ENCODE measurements at regions not wholly inside any gene's neighbourhood (a gene's known extent, or its start where the extent isn't known, plus 50 kb on each side); places are given as distances from the start of the nearest gene placed in this dataset.

DNA sequence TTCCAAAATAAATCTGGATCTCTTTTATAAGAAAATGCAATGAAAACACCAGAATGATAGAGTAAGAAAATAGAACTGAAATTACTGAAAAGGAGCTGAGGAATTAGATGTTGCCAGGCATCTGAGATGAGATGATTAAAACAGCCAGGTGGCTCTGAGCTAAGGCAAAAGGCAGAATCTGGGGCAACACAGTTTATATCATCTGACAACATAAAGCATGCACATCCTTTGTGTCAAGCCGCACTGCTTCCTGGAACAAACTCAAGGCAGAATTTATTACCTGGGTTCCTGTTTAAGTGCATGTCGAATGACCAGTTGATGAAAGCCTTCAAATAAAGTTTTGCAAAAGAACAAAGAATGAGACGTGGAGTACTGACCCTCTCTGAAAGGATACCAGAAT, 247.0 kb downstream of the SNX10 start:
- TF ChIP-seq, protein P1, sequence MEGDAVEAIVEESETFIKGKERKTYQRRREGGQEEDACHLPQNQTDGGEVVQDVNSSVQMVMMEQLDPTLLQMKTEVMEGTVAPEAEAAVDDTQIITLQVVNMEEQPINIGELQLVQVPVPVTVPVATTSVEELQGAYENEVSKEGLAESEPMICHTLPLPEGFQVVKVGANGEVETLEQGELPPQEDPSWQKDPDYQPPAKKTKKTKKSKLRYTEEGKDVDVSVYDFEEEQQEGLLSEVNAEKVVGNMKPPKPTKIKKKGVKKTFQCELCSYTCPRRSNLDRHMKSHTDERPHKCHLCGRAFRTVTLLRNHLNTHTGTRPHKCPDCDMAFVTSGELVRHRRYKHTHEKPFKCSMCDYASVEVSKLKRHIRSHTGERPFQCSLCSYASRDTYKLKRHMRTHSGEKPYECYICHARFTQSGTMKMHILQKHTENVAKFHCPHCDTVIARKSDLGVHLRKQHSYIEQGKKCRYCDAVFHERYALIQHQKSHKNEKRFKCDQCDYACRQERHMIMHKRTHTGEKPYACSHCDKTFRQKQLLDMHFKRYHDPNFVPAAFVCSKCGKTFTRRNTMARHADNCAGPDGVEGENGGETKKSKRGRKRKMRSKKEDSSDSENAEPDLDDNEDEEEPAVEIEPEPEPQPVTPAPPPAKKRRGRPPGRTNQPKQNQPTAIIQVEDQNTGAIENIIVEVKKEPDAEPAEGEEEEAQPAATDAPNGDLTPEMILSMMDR (conservative IDR thresholded peaks at IDR 0.05 in 1 of 2, IDR thresholded peaks at IDR 0.05 in 1 of 2; ENCODE audit: extremely low read depth in 1 of 2, insufficient read depth in 1 of 2, low read depth in 1 of 2, low read length in 2 of 2) = no peak
- TF ChIP-seq EZH2 (IDR thresholded peaks at IDR 0.05; ENCODE audit: borderline replicate concordance, low read length) = no peak
